HG02943 (cell line): ENCODE measurements at regions not wholly inside any gene's neighbourhood (a gene's known extent, or its start where the extent isn't known, plus 50 kb on each side); places are given as distances from the start of the nearest gene placed in this dataset.
"Not testable (repeated sequence)": the region's sequence is repeated elsewhere in the genome, so short reads cannot be mapped to it uniquely, and the experiment has no call there.

Source experiments
- ATAC-seq: cut with Tn5 transposase; IDR thresholded peaks from one replicate; pipeline ENCODE4 v1.9.1; 2021; ENCODE audit warnings: mild to moderate bottlenecking, low read depth, moderate library complexity; ENCODE audit not compliant: unreplicated experiment

DNA sequence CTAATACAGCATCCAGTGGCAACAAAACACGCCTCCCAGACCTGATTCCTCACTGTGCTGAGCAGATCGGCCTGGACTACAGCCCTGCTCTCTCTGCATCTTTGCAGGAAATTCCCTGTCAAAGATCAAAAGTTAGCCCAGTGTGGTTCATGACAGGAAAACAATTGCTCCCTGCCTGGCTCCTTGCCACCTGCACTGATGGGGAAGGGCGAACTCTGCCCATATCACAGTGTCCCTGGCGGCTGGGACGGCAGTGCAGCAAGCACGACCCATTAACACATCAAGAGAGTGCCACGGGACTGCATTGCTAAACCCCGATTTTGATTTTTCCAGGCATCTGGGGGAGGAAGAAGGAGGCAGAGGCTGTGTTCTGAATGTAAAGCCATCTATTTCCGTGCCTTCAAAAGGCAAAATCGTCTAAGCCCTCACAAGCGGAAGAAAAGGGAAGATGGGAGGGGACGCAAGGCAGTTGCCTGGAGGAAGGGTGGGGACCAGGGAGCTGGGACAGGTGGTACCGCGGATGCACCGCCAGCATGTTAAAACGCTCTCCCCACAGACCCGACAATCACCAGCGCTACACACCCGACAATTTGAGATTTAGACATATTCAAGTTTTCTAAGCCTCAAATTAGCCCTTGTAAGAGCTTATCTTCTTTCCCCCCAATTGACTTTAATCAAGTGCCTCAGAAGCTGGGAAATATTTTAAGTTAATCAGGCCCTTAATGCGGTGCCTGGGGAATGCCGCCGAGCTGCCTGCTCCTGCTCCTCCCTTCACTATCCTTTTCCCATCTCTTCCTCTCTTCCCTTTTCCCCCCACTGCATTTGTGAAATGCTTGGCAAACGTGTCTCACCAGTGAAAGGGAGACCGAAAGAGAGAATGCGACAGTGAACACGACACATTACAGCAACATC lies 238.8 kb upstream of the CDH5 start:
- ATAC-seq: no peak

DNA sequence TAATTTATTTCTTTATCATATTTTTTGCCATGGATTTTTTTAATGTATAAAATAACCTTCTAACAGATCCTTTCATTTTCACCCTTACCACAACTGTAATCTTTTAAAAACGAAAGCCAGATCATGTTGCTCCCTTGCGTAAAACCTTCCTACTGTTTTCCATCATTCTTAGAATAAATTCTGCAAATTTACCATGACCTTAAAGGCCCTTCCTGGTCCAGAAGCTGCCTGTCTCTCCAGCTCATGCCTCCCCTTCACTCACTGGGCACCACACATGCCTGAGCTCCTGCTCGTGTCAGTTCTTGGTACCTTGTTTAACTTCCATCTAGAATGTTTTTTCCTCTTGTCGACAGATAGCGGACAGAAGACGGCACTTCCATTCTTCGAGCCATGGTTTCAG lies 245.0 kb upstream of the CDH5 start:
- no peak for ATAC-seq

DNA sequence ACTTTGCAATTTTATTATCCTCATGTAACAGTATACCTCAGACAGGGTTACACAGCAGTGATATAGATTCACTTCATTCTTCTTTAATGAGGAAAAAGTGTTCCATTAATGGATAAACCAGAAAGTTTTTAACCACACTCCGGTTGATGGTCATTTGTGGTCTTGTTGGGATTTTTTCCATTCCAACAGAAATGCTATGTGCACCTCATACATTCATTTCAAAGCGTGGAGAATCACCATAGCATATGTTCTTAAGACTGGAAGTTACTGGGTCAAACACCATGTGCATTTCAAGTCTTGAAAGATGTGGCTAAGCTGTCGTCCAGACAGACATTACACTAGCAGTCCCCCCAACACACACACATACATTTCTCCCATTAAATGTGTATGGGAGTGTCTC lies 245.8 kb upstream of the CDH5 start:
- ATAC-seq: no peak

DNA sequence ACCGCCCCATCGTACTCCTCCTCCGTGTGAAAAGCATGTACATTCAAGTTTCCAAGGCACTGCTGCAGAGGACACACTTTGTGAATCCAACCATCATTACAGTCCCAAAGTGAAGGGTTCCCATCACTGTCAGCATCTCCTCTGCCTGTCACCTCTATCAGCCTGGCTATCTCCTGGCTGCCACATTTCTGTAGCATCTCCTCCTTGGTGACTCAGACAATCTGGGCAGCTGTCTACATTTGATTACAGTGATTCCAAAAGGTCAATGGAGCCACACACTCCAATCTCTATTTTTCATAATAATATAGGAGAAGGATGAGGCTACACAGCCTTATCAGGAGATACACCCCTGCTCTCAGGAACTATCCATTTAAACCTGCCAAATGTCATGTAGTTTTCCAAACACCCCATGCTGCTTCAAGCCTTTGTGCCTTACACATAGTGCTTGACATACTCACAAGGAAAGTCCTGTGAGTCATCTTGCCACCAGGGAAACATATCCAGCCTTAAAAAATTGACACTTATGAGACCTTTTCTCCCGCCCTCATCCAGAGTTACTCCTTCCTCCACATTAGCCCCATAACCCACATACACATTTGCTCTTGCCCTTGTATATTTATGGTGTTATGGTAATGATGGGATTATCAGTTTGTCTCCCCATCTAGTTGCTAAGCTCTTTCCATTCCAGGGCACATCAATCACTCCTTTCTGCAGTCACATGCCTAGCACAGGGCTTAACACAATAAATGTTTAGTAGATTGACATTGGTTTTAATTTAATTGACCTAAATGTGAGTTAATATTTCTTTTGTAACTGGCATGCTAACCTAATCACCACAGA lies 250.1 kb upstream of the CDH5 start:
- ATAC-seq: no peak

DNA sequence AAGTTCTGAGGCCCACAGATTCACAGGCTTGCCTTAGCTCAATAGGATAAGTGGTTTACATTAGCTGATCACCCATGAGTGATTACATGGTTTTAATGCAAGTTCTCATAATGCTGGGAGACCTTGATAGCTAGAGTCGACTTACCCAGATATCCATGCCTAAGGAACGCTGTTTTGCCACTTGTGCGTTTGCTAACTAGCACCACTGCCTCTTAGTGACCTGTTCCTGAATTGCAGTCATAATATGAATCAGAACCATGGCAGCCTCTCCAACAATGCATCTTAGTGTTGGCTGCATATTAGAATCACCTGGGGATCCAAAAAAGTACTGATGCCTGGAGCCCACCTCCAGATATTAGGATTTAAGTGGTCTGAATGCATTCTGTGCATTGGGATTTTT lies 251.1 kb upstream of the CDH5 start:
- no peak for ATAC-seq

DNA sequence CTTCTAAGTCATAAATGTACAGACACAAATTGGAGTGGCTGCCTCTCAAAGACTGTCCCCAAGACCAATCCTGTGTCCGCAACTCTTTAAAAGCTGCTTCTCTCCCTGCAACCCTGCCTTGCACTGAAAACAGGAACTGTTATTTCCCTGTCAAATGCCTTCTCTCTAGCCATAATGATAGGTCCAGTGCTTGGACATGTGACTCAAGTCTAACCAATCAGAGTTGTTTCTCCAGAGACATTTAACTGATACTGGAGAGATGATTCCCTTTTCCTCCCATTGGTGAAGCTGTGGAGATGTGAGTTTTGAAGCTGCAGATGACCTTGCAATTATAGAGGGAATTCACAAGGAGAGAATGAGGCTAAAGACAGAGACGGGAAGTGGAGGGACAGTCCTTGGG lies 253.3 kb upstream of the CDH5 start:
- no peak for ATAC-seq

DNA sequence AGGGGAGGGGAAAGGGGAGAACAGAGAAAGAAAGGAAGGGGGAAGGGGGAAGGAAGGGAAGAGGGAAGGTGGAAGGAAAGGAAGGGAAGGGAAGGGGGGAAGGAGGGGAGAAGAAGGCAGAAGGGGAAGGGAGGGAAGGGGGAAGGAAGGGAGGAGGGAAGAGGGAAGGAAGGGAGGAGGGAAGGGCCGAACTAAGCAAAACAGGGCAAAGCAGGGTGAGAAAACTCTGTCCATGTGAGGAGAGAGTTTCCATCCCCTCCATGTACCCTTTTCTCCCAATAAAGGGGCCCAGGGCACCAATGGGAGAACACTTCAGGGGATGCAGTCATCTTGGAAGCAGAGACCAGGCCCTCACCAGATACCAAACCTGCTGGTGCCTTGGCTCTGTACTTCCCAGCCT lies 256.8 kb upstream of the CDH5 start:
- ATAC-seq: no peak

DNA sequence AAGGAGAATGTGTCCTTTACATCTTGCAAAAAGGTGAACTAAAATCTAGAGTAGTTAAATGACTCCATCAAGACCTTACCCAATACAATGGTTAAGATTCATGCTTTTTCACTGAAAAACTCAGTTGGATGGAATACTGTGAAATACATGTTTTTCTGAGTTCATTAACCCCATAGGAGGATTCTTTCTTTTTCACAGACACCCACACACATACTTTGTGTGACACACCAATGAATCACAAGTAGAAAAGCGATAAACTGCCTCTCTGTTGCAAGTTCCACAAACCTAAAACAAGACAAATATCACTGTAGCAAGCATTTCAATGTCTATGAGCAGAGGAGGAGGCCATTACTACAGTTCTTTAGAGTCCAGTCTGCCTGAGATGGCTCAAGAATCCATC lies 258.8 kb upstream of the CDH5 start:
- no peak for ATAC-seq

DNA sequence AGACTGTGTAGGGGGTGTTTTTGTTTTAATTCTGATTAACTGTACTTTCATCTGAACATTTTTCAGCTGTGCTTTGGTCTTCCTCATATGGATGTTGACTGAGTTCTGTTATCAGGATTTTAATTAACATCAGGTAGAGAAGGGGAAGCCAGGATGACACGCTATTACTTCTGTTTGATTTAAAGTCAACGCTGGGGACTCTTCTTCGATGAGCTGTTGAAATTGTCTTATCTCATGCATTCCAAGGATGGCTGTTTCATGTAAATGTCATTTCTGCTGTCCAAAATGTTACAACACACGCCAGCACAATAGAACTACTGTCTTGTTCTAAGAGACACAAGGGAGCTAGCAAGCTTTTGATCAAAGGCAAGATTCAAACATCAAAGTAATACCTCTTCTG lies 263.3 kb upstream of the CDH5 start:
- ATAC-seq: no peak

DNA sequence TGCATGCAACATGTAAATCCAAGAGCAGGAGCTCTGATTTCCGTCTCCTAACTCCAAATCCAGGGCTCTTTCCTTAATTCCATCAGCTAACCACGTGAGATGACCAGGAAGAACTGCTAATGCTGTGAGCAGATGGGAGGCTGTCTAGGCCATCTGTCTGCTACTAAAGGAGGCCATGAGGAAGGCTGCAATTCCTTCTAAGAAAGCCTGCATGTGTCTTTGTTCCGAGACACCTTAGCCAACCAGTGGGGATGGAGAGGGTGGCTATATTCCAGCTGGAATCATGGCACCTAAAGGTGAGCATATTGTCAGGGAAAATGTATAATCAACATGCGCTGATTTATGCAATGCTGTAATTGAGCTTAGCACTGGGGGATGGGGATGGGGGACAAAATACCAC lies 267.2 kb upstream of the CDH5 start:
- ATAC-seq: no peak

DNA sequence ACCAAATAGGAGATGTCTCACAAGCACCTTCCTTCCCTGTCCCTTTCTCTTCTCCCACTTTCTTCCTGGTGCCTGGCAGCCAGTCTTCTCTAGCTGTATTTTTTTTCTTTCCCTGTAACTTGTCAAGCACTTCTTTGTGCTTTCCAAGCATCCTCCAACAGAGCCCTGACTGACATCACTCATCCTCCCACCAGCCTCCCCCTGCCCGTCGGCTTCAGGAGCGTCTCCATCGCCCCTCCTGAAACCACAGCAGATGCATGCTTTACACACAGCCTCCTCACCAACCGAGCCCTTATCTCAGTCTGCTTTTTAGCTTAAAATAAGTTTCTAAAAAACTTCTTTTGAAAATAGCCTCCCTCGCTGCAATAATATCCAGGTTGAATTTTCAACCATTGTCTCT lies 268.7 kb upstream of the CDH5 start:
- no peak for ATAC-seq

DNA sequence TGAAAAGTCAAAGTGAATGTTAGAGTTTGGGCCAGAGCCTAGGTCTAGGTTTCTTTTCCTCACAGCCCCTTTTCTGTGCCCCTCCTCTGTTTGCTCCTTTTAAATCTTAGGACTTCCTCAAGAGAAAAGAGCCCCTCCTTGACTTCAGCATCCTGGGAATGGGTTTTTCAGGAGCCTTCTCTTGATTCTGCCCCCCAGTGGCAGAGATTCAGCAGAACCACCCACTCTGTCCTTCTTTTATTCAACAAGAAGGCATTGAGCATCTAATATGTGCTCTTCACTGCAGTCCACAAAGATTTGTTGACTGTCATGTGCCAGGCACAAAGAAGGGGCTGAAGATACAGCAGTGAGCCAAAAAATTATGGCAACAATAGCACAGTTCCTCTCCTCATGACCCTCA lies 270.8 kb upstream of the CDH5 start:
- ATAC-seq: no peak

DNA sequence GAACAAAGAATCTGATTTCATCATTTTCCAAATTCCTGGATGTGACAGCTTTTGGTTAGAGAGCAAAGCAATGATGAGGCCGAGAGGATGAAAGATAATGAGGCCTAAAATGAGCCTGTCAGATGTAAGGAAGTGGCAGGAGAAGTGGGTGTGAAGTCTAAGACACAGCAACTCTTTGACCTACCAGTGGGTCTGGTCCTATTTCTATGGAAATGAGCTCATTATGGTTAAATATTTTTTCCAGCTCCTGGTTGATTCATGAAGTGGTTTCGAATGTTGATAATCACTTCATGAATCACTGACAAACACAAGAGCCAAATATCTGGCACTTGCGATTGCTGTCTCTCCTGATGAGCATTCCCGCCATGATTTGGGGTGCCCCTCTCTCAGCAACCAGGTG lies 273.3 kb upstream of the CDH5 start:
- no peak for ATAC-seq

DNA sequence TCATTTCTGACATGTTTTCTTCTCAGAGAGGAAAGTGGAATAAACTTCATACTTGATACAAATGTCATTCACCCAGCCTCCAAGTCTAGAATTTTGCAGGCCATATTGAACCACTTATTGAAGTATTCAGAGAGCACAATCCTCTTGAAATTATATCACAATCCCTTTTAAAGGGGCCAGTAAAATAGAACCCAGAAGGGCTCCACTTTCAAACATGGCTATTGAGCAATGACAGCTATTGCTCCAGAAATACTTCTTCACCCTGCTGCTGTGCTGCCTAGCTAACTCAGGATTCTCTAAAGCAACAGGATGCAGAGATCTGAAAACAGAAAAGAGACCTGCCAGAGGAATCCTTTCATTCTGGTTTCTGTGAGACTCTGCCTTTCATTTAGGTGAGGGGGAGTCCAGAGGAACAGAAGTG lies 275.0 kb upstream of the CDH5 start:
- ATAC-seq: no peak

DNA sequence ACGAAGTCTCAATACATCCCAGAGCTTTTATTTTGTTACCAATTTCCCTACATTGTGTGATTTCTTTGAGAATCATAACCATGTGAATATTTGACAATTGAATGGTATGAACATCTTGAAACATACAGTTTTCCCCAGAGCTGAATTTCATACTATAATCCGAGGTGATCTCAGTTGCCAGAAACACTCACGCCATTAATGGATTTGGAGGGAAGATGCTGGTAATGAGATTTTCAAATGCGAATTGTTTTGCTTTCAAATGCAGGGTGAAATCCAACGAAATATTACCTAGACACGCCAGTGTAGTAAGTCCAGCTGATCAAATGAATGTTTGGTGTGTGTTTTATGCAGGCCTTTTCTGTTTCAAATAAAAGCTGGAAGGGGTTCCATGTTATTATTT lies 277.8 kb upstream of the CDH5 start:
- ATAC-seq: no peak

DNA sequence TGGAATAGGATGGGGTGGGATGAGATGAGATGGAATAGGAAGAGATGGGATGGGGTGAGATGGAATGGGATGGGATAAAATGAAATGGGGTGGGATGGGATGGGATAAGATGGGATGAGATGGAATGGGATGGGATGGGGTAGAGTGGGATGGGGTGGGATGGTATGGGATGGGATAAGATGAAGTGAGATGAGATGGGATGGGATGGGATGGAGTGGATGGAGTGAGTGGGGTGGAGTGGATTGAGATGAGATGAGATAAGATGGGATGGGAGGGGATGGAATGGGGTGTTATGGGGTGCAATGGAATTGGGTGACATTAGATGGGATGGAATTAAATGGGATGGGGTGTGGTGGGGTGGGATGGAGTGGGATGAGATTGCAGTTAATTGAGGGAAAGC lies 279.2 kb upstream of the CDH5 start:
- no peak for ATAC-seq

DNA sequence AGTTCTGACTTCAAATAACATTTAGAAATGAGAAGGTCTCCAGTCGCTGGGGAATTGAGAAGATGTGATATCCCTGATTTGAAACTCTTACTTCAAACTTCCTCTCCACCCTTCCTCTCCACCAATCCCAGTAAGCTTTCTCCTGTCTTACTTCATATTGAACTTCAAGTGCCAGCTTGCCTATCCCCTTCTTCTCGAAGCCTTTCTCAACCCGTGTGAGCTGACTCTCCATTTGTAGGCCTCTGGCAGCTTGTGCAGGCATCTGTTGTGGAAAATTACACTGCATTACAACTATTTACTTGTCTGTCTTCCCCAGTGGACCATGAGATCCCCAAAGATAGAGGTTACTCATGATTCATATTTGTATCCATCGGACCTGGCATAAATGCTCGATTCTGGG lies 280.8 kb upstream of the CDH5 start:
- no peak for ATAC-seq

DNA sequence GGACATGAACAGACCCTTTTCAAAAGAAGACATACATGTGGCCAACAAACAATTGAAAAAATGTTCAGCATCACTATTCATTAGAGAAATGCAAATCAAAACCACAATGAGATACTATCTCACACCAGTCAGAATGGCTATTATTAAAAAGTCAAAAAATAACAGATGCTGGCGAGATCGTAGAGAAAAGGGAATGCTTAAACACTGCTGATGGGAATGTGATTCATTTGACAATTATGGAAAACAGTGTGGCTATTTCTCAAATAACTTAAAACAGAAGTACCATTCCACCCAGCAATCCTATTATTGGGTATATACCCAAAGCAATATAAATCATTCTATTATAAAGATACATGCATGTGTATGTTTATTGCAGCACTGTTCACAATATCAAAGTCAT lies 281.8 kb upstream of the CDH5 start:
- ATAC-seq: not testable (repeated sequence)

DNA sequence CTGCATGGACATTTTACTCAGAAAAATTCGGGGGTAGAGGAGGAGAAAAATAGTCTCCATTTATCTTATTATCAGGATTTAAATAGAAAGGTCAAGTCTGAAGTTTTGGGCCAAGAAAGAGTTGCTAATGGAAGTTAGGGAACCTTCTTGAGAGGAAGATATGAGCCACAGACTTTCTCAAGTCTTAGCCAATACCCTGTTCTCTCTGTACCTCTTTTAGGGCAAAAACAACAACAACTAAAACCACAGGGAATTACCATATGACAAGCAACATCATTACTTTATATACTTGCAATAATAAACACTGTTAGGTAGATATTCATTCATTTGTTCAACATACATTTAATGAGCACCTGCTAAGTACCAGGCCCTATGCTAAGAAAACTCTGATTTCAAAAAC lies 282.2 kb upstream of the CDH5 start:
- no peak for ATAC-seq

DNA sequence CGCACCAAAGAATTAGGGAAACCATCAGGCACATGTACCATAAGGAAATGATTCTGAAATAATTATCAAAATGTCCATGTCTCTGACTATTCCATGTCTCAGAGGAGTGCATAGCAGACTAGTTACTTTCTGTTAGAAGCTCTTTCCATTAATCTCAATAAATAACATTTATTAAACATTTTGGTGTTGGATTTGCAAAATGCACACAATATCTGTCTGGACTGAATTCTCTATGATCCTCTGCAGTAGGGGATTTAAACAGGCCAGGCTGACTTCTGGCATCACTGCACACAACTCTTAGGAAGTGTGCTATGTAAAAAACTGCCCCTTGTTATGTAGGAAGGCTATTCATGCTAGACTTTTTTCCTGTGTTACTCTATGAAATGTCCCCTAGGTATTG lies 283.3 kb upstream of the CDH5 start:
- ATAC-seq: no peak

DNA sequence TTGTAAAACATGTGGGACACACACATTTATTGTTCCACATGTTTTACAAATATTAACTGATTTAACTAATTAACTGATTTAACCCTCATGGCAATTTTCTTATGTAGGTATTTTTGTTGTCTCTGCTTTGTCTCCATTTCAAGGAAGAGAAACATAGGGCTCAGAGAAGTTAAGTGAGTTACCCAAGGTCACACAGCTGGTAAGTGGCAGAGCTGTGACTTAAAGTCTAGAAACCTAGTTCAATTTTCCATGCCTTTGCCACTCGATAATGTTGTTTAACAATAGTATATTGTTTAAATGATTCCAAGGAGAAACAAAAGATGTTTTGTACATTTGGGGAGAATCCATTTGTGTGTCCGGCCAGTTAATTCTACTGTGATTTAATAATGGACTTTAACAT lies 284.1 kb upstream of the CDH5 start:
- ATAC-seq: no peak
